Astrocyte of the spinal cord (primary cell): ENCODE measurements at regions not wholly inside any gene's neighbourhood (a gene's known extent, or its start where the extent isn't known, plus 50 kb on each side); places are given as distances from the start of the nearest gene placed in this dataset.

Source experiments
- DNase-seq: peaks from one replicate; pipeline ENCODE4 v3.0.0; 2011; ENCODE audit warnings: low read depth, low spot score
- H3K4me3 ChIP-seq: 2 replicates; pipeline ENCODE4 v1.5.1; 2011; ENCODE audit warnings: low read depth, mild to moderate bottlenecking, low read length, moderate library complexity
- in situ Hi-C: cut with HindIII; loops from 2 replicates; pipeline ENCODE4 v1.10.0; 2017; ENCODE audit warnings: low sequenced_read_pairs
- TF ChIP-seq, protein P1 (sequence below): IDR thresholded peaks from 2 replicates; pipeline ENCODE4 v1.5.1; 2012; ENCODE audit warnings: low read depth, mild to moderate bottlenecking, low read length, inconsistent platforms

- in situ Hi-C loops: no loop called here
- no peak for DNase-seq
- no peak overlapping the region for H3K4me3 ChIP-seq
- TF ChIP-seq, protein P1, sequence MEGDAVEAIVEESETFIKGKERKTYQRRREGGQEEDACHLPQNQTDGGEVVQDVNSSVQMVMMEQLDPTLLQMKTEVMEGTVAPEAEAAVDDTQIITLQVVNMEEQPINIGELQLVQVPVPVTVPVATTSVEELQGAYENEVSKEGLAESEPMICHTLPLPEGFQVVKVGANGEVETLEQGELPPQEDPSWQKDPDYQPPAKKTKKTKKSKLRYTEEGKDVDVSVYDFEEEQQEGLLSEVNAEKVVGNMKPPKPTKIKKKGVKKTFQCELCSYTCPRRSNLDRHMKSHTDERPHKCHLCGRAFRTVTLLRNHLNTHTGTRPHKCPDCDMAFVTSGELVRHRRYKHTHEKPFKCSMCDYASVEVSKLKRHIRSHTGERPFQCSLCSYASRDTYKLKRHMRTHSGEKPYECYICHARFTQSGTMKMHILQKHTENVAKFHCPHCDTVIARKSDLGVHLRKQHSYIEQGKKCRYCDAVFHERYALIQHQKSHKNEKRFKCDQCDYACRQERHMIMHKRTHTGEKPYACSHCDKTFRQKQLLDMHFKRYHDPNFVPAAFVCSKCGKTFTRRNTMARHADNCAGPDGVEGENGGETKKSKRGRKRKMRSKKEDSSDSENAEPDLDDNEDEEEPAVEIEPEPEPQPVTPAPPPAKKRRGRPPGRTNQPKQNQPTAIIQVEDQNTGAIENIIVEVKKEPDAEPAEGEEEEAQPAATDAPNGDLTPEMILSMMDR: no peak
Measured at GRCh38 chr11:15412054-15412453, 297.3 kb downstream of the INSC start.

DNA sequence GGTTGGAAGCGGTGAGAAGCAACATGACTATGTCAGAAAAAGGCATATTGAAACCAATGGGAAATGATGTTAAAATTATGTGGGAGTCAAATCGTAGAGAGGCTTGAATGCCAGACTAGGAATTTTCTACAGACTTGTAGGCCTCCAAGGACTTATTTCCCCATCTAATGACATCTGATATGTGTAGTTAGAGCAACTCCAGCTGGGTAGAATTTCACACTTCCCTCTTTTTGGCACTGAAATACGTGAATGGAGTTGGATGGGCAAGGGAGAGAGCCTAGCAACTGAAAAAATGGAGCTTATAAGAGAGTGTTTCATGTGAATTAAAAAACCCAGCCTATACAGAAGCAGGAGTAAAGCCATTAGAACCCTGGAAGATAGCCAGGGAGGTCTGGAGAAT lies 304.2 kb downstream of the INSC start:
- H3K4me3 ChIP-seq: no peak overlapping the region
- TF ChIP-seq, protein P1: no peak
- in situ Hi-C loops: no loop called here
- no peak for DNase-seq

DNA sequence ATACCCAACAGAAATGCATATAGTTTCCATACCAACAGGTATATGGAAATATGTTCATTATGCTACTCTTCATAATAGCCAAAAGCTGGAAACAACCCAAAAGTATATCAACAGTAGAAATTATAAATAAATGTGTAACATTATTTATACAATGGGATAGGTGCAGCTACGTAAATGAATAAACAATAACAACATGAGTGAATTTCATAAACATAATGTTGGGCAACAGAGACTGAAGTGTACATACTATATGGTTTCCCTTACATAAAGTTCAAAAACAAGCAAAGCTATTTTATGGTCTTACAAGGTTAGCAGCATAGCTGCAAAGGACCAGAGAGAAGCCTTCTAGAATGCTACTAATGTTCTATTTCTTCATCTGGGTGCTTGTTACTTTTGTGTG lies 305.0 kb downstream of the INSC start:
- no peak for DNase-seq
- no peak overlapping the region for H3K4me3 ChIP-seq
- TF ChIP-seq, protein P1: no peak
- in situ Hi-C loops: no loop called here

GRCh38 chr11:15430381-15430780 lies 315.7 kb downstream of the INSC start:
- no peak overlapping the region for H3K4me3 ChIP-seq
- DNase-seq: no peak
- in situ Hi-C loops: no loop called here
- TF ChIP-seq, protein P1: no peak

DNA sequence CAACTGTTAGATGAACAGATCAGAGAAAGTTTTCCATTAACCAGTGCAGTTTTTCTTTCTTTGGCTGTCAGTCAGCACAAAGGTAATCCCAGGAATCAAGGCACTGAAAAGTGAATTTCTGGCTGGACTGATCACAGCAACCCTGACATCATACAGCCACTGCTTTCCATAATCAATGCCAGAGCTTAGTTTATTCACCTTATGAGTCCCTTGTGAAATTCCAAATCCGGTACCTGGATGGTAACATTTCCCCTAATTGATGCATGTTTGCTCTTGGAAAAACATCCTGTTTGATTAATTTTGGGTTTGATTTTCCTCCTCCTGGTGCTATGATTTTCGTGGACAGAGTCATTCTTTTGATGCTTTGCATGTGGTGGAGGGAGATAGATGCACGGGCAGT lies 319.8 kb downstream of the INSC start:
- in situ Hi-C loops: no loop called here
- TF ChIP-seq, protein P1: no peak
- DNase-seq: no peak

GRCh38 chr11:15446315-15446714 lies 331.6 kb downstream of the INSC start:
- DNase-seq: no peak
- TF ChIP-seq, protein P1: no peak

More for the DNA sequence above, 319.8 kb downstream of the INSC start:
- no peak overlapping the region for H3K4me3 ChIP-seq

GRCh38 chr11:15446929-15447328 lies 332.2 kb downstream of the INSC start:
- DNase-seq: no peak
- H3K4me3 ChIP-seq: no peak overlapping the region
- in situ Hi-C loops: no loop called here
- TF ChIP-seq, protein P1: no peak

More at GRCh38 chr11:15446315-15446714, 331.6 kb downstream of the INSC start:
- H3K4me3 ChIP-seq: no peak overlapping the region
- in situ Hi-C loops: no loop called here
